SHP77 treated with DMSO at 0.1 percent for 48 hours (cell line): ENCODE measurements at regions not wholly inside any gene's neighbourhood (a gene's known extent, or its start where the extent isn't known, plus 50 kb on each side); places are given as distances from the start of the nearest gene placed in this dataset.
A peak's percentile ranks its signal among the peaks of the same experiment; 100 is the strongest.

Source experiments
- DNase-seq: peaks from one replicate; lab custom pipeline; 2025; lab: John Stamatoyannopoulos, UW

- DNase-seq, result no peak
Measured at GRCh38 chr5:125560476-125561225, 814.2 kb upstream of the ZNF608 start.

GRCh38 chr5:125564317-125564975 is 818.0 kb upstream of the ZNF608 start:
- DNase-seq, result no peak

GRCh38 chr5:125574491-125575044 is 828.1 kb upstream of the ZNF608 start:
- DNase-seq, result peak; percentile 18

- DNase-seq, result no peak
Measured at GRCh38 chr5:125575171-125575890, 828.9 kb upstream of the ZNF608 start.

GRCh38 chr5:125575891-125576505 is 829.6 kb upstream of the ZNF608 start:
- peak; percentile 92 for DNase-seq

- DNase-seq, result no peak
Measured at GRCh38 chr5:125576822-125577221, 830.4 kb upstream of the ZNF608 start.

- no peak for DNase-seq
Measured at GRCh38 chr5:125578551-125578950, 832.1 kb upstream of the ZNF608 start.

- DNase-seq, result no peak
Measured at GRCh38 chr5:125579182-125579581, 832.7 kb upstream of the ZNF608 start.

GRCh38 chr5:125581311-125581710 is 834.9 kb upstream of the ZNF608 start:
- DNase-seq, result no peak

GRCh38 chr5:125582352-125582751 is 835.9 kb upstream of the ZNF608 start:
- DNase-seq, result no peak

GRCh38 chr5:125583321-125584139 is 837.1 kb upstream of the ZNF608 start:
- no peak for DNase-seq

GRCh38 chr5:125584140-125584520 is 837.7 kb upstream of the ZNF608 start:
- DNase-seq, result no peak

GRCh38 chr5:125587631-125588030 is 835.6 kb upstream of the GRAMD2B start:
- DNase-seq, result no peak

- no peak for DNase-seq
Measured at GRCh38 chr5:125592856-125593255, 830.4 kb upstream of the GRAMD2B start.

- no peak for DNase-seq
Measured at GRCh38 chr5:125595095-125595494, 828.1 kb upstream of the GRAMD2B start.

- DNase-seq, result no peak
Measured at GRCh38 chr5:125595845-125596244, 827.4 kb upstream of the GRAMD2B start.

- no peak for DNase-seq
Measured at GRCh38 chr5:125597338-125597737, 825.9 kb upstream of the GRAMD2B start.

- no peak for DNase-seq
Measured at GRCh38 chr5:125600559-125600958, 822.6 kb upstream of the GRAMD2B start.

- DNase-seq, result no peak
Measured at GRCh38 chr5:125602184-125602583, 821.0 kb upstream of the GRAMD2B start.

- DNase-seq, result no peak
Measured at GRCh38 chr5:125603321-125603720, 819.9 kb upstream of the GRAMD2B start.

GRCh38 chr5:125604104-125604503 is 819.1 kb upstream of the GRAMD2B start:
- no peak for DNase-seq
